GM21576 (cell line): ENCODE measurements at regions not wholly inside any gene's neighbourhood (a gene's known extent, or its start where the extent isn't known, plus 50 kb on each side); places are given as distances from the start of the nearest gene placed in this dataset.
"Not testable (repeated sequence)": the region's sequence is repeated elsewhere in the genome, so short reads cannot be mapped to it uniquely, and the experiment has no call there.

ENCODE experiments used
- ATAC-seq: cut with Tn5 transposase; IDR thresholded peaks from one replicate; pipeline ENCODE4 v1.9.1; 2021; ENCODE audit warnings: mild to moderate bottlenecking, moderate library complexity; ENCODE audit not compliant: unreplicated experiment

DNA sequence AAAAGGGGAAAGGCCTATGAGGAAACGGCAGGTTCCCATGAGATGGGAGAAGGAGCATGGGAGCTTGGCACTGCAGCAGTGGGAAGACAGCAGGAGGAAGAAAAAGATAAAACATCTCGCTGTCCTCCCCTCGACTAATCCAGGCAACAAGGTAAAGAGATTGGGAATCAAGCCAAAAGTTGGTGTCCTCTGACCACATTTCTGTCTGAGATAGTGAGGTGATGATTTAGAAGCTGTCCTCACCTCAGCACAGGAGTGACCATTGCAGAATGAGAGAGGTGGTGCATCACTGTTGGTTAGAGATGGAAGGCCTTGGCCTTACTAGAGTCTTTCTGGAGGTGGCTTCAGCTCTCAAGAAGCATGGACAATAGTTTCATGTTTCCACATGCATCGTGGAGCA lies 226.6 kb upstream of the CCDC54 start:
- no peak for ATAC-seq

- ATAC-seq = no peak
Measured at GRCh38 chr3:107153981-107154380, 223.3 kb upstream of the CCDC54 start.

DNA sequence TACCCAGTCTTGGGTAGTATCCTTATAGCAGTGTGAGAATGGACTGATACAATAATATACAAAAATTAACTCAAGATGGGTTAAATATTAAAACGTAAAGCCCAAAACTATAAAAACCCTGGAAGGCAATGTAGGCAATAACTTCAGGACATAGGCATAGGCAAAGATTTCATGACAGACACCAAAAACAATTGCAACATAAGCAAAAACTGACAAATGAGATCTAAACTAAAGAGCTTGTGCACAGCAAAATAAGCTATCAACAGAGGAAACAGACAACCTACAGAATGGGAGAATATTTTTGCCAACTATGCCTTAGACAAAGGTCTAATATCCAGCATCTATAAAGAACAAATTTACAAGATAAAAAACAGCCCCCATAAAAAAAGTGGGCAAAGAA lies 204.8 kb upstream of the CCDC54 start:
- ATAC-seq = no peak

DNA sequence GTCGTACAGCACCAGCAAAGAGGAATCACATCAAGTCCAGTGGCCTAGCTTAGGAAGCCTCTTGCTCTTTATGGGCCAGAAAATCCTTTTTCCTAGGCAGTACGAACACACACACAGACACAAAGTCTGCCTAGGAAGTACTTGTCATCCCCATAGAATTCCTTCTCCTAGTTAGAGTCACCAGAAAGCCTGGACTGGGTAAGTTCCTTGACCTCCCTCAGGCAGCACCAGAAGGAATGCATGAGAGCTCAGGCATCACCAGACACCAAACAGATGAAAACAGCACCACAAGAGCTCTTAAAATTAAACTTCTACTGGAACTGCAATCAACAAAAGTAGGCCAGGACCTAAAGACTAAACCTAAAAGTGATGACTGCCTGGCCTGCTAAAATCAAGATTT lies 192.9 kb upstream of the CCDC54 start:
- no peak for ATAC-seq

GRCh38 chr3:107188262-107188661 lies 189.0 kb upstream of the CCDC54 start:
- ATAC-seq = no peak

GRCh38 chr3:107189158-107189791 lies 188.0 kb upstream of the CCDC54 start:
- ATAC-seq = no peak

- ATAC-seq = no peak
Measured at GRCh38 chr3:107193116-107193515, 184.1 kb upstream of the CCDC54 start.

GRCh38 chr3:107198581-107199181 lies 178.6 kb upstream of the CCDC54 start:
- no peak for ATAC-seq

GRCh38 chr3:107201146-107201545 lies 176.1 kb upstream of the CCDC54 start:
- ATAC-seq = no peak

DNA sequence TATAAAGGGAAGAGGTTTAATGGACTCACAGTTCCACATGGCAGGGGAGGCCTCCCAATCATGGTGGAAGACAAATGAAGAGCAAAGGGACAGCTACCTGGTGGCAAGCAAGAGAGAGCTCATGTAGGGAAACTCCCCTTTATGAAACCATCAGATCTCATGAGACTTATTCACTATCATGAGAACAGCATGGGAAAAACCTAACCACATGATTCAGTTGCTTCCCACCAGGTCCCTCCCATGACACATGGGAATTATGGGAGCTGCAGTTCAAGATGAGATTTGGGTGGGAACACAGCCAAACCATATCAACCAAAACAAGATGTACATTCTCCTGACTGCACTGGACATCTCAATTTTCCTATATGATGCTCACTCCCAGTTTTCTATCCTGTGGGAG lies 174.4 kb upstream of the CCDC54 start:
- not testable (repeated sequence) for ATAC-seq

DNA sequence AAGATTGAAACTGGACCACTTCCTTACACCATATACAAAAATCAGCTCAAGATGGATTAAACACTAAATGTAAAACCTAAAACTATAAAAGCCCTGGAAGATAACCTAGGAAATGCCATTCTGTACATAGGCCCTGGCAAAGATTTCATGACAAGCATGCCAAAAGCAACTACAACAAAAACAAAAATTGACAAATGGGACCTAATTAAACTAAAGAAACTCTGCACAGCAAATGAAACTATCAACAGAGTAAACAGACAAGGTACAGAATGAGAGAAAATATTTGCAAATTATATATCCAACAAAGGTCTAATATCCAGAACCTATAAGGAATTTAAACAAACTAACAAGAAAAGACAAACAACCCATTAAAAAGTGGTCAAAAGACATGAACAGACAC lies 173.1 kb upstream of the CCDC54 start:
- no peak for ATAC-seq

DNA sequence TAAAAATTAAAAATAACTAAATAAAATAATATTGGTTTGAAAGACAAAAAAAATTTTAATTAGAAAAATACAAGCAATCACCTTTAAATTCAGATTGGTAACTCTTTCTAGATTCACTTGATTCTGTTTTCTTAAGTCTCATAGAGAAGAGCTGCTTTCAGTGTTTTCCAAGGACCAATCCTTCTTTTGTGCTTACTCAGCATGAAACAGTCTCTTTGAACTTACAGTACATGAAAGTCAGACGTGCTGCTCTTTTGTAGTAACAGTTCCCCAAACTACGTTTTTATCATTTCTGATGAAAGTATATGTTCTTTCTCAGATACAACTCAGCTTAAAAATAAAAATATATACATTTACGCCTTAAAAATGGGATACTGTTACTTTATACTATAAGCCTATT lies 171.9 kb upstream of the CCDC54 start:
- no peak for ATAC-seq

DNA sequence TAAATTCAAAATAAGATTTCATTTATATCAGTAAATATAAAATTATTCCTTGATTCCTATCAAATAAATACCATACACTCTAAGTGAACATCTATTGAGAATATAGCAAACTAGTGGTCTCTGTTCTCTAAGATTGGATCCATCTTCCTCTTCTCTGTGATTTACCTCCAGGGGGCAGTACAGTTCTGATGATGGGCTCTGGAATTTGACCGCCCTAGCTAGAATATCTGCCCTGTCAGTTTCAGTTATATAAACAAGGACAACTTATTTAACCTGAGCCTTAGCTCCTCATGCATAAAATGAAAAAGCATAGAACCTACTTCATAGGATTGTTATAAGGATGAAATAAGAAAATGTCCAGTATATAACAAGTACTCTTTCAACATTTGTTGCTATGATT lies 171.1 kb upstream of the CCDC54 start:
- peak; percentile 53 for ATAC-seq

GRCh38 chr3:107206945-107207344 lies 170.3 kb upstream of the CCDC54 start:
- no peak for ATAC-seq

GRCh38 chr3:107208100-107208499 lies 169.1 kb upstream of the CCDC54 start:
- ATAC-seq = no peak

- ATAC-seq = no peak
Measured at GRCh38 chr3:107208796-107209195, 168.4 kb upstream of the CCDC54 start.

GRCh38 chr3:107209302-107209990 lies 167.8 kb upstream of the CCDC54 start:
- no peak for ATAC-seq

DNA sequence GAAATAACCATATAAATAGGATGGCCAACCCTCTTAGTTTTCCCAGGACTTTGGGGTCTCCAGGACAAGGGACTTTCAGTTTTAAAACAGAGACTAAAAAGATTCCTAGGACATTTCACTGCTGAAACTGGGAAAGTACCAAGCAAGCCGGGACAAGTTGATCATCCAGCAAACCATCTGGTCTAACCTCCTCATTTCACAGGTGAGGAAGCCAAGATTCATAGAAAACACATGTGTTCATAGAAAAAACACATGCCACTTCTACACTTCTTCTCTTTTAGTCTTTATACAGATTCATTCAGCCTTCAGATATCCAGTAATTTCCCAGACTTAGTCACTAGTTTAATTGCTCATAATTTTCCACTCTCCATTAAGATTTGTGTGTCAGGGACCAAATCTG lies 165.6 kb upstream of the CCDC54 start:
- ATAC-seq = no peak

- no peak for ATAC-seq
Measured at GRCh38 chr3:107212618-107213017, 164.6 kb upstream of the CCDC54 start.

GRCh38 chr3:107213044-107213669 lies 164.1 kb upstream of the CCDC54 start:
- ATAC-seq = no peak

GRCh38 chr3:107216229-107216628 lies 161.0 kb upstream of the CCDC54 start:
- ATAC-seq = no peak

- no peak for ATAC-seq
Measured at GRCh38 chr3:107216711-107217110, 160.5 kb upstream of the CCDC54 start.
